MV-4-11 (cell line): ENCODE measurements at regions not wholly inside any gene's neighbourhood (a gene's known extent, or its start where the extent isn't known, plus 50 kb on each side); places are given as distances from the start of the nearest gene placed in this dataset.

ENCODE experiments used
- DNase-seq: peaks from one replicate; lab custom pipeline; 2025; lab: John Stamatoyannopoulos, UW

DNA sequence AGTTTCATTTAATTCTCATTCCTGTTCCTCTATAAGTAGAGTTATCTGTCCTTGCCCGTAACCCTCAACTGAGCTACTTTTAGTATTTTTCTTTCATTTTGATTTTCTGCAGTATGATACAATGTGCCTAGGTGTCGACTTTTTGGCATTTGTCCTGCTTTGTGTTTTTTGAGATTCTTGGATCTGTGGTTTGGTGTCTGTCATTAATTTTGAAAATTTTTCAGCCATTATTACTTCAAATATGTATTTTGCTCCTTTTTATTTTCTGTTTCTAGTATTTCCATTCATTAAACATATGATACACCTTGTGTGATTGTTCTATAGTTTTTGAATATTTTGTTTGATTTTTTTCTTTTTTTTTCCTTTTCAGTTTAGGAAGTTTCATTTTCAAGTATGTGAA is 598.9 kb downstream of the SPOCK3 start:
- DNase-seq, result no peak

DNA sequence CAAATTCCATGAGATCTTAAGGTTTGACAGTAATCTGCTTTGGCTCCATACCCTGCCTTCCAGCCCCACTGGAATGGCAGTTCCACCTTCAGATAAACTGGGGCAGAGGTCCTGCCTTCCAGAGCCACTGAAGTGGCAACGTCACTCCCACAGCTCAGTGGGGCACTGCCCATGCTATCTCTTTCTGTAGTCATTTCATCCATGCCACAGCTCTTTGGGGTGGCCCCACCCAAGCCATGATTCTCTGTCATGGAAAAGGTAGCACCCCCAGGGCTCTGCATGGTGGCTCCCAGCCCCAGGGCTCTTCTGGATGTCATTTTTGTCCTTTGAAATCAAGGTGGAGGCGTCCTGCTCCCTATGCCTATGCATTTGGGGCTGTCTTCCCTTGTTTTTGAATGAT is 596.5 kb downstream of the SPOCK3 start:
- no peak for DNase-seq

DNA sequence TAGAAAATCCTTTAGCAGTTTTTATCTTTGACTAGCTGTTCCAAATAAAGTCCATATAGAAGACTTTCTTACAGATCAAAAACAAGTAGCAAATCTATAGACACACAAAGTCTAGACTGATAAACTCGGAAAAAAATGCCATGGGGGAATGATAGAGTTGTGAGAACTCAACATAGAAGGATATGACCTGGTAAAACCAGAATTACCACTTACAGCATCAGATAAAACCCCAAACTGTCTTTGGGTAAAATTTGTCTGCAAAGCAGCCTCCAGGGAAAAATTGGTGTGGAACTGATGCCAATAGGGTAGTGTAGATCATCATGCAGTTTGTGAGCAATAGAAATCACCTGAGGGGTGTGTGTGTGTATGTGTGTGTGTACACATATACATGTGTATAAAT is 579.1 kb downstream of the SPOCK3 start:
- no peak for DNase-seq

DNA sequence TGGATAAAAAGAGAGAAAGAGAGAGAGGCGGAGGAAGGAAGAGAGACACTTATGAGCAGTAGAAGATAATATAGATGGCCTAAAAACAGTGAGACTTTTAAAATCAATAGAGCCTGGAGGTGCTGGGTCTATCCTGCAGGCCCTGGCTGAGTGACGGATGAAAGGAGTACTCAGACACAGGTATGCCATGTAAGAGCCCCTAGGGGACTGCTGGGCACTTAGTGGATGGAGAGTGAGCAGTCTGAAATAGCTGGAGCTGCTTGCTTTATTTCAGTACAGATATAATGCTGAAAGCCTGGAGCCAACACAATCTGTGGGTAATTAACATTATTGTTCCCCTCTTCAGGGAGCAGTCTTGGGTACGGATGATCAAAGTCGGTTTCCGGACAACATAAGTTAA is 578.6 kb downstream of the SPOCK3 start:
- no peak for DNase-seq

DNA sequence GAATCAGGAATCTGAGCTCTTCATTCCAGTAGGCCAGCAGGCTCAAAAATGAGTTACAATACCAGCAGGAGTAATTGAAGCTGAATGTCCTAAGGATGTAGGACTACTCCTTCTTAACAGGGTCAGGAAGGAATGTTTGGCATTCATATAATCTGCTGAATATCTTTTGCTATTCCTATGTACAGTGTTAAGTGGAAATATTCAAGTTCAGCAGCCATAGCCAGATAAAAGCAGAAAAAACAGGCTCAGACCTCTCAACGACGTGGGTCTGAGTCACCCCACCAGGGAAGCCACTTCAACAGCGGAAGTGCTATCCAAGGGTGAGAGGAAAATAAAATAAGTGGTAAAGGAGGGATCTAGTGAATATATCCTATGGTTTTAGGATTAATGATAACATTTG is 577.0 kb downstream of the SPOCK3 start:
- no peak for DNase-seq

DNA sequence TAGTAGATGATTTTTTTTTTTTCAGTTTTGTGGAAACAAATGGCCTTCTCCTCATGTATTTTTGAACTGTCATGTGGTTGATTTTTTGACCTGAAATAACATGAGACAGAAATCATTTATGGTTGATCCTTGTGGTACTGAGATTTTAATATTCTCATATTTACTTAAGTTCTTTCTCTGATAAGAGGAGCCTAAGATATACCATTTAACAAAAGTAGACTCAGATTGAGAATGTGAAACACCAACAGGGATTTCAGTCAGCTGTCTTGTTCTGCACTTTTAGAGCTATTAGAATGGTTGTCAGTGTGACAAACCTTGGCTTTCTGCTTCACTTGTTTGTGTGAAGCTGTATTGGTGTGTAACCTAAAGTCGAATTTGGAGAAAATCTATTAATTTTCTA is 575.7 kb downstream of the SPOCK3 start:
- no peak for DNase-seq

DNA sequence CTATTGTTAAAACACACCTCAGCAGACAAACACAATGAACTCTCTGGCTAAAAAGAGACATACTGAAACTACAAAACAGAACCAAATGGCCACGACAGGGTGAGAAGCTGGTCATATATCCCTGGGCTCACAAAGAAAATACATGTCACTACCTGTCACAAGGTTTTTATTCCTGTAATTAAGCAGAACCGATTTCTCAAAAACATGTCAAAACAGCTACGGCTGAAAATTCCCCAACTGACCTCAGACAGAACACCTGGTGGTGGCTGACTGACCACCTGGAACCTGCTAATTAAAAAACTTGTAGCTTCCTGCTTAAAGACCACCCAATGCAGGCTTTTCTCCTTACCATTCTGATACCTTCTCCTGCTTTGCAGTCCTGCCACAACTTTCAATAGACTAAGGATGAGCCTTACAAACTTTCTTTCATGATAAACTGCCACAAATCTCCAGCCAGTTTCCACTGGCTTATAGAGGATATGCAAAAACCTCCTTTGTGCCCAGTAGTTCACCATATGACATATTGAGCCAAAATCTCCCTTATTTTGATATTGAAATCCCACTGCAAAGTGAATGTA is 571.9 kb downstream of the SPOCK3 start:
- no peak for DNase-seq

DNA sequence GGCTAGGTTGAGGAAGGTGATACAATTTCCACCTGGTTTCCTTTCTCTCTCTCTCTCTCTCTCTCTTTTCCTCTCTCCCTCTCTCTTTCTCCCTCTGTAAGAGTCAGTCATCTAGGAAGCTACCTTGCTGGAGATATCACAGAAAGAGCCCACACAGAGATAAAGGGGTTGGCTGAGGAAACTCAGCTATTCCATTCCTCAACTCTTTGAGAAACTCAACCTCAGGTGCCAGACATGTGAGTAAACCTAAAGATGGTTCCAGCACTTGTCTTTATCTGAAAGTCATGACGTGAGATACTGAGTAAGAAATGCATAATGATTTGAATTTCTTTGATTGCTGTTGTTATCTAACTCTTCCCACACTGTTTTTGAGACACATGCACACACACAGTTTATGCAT is 564.0 kb downstream of the SPOCK3 start:
- DNase-seq, result no peak

DNA sequence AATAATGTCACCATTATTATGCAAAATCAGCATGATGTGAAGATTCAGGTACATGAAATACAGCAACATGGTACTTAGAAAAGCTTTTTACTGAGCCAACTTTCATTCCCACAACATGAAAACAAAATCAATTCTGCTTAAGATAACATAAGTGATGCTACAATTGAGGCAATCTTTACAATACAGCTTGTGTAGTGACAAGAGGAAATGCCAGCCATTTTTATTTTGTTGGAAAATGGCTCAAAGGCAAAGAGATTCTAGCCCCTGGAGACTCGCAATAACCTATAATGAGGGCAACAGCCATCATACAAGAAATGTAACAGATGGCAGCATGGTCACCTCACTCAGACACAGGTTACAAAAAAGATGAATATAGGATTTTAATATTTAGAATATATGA is 560.4 kb downstream of the SPOCK3 start:
- DNase-seq, result no peak

DNA sequence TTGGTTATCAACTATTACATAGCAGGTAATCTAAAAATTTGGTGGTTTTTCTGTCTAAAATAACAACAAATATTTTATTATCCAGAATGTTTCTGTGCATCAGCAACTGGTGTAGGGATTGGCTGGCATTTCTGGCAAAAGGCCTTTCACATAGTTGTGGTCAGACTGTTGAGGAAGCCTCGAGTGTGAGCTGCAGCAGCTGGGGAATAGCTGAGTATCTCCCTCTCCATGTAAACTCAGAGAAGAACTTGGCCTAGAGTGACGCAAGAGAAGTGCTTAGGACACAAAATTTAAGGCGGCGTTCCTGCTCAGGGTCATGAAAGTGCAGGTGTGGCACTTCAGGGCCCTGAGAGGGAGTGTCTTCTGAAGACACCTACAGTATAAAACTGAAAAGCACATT is 558.9 kb downstream of the SPOCK3 start:
- DNase-seq, result no peak

DNA sequence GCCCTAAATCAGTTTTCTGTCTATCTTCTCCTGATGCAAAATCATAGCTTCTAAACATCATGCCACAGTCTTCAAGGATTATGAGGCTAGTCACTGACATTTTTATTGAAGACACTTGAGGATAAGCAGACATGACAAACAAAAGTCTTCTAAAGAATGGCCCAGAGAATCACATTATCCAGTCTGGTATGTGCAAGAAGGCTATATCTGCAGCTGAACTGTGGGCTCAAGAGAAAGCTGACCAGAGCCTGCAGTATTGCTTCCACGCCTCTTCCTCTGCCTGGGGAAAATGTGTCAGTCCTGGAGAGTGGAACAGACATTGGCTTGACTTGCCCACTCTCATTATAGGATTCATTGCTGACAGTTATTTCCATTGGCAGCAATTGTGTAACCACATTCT is 553.5 kb downstream of the SPOCK3 start:
- DNase-seq, result no peak

DNA sequence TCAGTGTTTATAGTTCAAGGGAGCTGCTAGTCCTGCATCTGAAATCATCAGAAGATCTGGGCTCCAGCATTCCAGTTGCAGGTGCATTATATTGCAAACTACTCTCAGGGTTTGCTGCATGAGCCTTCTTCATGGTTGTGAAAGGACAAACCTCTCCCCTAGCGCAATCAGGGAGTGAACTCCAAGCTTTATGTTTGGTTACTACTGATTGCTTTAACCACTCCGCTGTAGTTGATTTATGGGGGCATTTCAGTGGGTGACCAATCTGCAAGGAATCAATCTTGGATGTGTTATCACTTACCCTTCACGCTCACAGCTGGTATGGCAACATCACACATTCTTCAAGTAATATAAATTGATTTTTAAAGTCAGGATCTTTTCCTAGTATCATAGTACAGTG is 552.1 kb downstream of the SPOCK3 start:
- DNase-seq, result no peak
